ENCODE measurements at regions not wholly inside any gene's neighbourhood (a gene's known extent, or its start where the extent isn't known, plus 50 kb on each side); places are given as distances from the start of the nearest gene placed in this dataset.

DNA sequence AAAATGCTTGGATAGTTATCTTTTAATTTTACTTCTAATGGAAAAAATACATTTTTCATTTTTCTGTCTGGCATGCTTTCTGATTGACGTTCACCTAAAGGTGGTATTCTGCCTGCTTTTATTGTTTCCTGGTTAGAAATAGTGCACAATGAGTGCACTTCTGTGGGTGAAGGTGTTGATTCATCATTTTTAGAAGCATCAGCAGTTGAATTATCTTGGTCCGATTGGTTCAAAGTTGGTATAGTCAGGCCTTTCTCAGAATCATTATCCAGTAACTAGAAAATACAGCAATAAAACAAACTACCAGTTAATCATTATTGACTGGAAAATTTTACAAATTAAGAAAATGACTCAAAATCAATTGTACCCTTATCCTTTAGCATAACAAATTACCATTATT lies 84.5 kb downstream of the STRADB start:
- TF ChIP-seq, protein P1, sequence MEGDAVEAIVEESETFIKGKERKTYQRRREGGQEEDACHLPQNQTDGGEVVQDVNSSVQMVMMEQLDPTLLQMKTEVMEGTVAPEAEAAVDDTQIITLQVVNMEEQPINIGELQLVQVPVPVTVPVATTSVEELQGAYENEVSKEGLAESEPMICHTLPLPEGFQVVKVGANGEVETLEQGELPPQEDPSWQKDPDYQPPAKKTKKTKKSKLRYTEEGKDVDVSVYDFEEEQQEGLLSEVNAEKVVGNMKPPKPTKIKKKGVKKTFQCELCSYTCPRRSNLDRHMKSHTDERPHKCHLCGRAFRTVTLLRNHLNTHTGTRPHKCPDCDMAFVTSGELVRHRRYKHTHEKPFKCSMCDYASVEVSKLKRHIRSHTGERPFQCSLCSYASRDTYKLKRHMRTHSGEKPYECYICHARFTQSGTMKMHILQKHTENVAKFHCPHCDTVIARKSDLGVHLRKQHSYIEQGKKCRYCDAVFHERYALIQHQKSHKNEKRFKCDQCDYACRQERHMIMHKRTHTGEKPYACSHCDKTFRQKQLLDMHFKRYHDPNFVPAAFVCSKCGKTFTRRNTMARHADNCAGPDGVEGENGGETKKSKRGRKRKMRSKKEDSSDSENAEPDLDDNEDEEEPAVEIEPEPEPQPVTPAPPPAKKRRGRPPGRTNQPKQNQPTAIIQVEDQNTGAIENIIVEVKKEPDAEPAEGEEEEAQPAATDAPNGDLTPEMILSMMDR (IDR thresholded peaks at IDR 0.05; ENCODE audit: extremely low read depth in 1 of 2, insufficient read depth in 1 of 2, low read depth in 1 of 2, low read length in 2 of 2), result no peak
- no peak for TF ChIP-seq MYC (IDR thresholded peaks at IDR 0.05; ENCODE audit: low read depth, low read length)
